ENCODE measurements at regions not wholly inside any gene's neighbourhood (a gene's known extent, or its start where the extent isn't known, plus 50 kb on each side); places are given as distances from the start of the nearest gene placed in this dataset.

DNA sequence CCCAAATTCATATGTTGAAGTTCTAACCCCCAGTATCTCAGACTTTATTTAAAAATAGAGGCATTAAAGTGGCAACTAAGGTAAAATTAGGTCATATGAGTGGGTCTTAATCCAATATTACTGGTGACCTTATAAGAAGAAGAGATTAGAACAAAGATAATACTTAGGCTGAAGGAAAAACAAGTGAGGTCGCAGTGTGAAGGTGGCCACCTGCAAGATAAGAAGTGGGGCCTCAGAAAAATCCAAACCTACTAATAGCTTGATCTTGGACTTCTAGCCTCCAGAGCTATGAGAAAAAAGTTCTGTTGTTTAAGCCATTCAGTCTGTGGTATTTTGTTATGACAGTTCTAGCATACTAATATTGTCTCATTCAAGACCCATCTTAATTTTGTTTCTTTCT lies 159.9 kb upstream of the PEX5L start:
- no peak for TF ChIP-seq CEBPB (IDR thresholded peaks at IDR 0.05; ENCODE audit: borderline replicate concordance in 1 of 2, low read depth in 2 of 2, low read length in 2 of 2)
- TF ChIP-seq NFXL1 (IDR thresholded peaks at IDR 0.05; ENCODE audit: borderline replicate concordance): no peak
- TF ChIP-seq CBX3 (IDR thresholded peaks at IDR 0.05; ENCODE audit: borderline replicate concordance, low read depth): no peak
- TF ChIP-seq NFIC (IDR thresholded peaks at IDR 0.05; ENCODE audit: low read depth, low read length): no peak
- TF ChIP-seq, protein P1, sequence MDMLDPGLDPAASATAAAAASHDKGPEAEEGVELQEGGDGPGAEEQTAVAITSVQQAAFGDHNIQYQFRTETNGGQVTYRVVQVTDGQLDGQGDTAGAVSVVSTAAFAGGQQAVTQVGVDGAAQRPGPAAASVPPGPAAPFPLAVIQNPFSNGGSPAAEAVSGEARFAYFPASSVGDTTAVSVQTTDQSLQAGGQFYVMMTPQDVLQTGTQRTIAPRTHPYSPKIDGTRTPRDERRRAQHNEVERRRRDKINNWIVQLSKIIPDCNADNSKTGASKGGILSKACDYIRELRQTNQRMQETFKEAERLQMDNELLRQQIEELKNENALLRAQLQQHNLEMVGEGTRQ (IDR thresholded peaks at IDR 0.05; ENCODE audit: borderline replicate concordance, low read depth, low read length): no peak
- no peak for TF ChIP-seq RAD21 (IDR thresholded peaks at IDR 0.05; ENCODE audit: insufficient read depth, low read depth, low read length)
- no peak for TF ChIP-seq EP300 (IDR thresholded peaks at IDR 0.05; ENCODE audit: borderline replicate concordance in 1 of 2, control insufficient read depth in 1 of 2, low read depth in 2 of 2, low read length in 2 of 2)
- TF ChIP-seq, protein P2, sequence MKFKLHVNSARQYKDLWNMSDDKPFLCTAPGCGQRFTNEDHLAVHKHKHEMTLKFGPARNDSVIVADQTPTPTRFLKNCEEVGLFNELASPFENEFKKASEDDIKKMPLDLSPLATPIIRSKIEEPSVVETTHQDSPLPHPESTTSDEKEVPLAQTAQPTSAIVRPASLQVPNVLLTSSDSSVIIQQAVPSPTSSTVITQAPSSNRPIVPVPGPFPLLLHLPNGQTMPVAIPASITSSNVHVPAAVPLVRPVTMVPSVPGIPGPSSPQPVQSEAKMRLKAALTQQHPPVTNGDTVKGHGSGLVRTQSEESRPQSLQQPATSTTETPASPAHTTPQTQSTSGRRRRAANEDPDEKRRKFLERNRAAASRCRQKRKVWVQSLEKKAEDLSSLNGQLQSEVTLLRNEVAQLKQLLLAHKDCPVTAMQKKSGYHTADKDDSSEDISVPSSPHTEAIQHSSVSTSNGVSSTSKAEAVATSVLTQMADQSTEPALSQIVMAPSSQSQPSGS (IDR thresholded peaks at IDR 0.05; ENCODE audit: low read length): no peak
- TF ChIP-seq, protein P3, sequence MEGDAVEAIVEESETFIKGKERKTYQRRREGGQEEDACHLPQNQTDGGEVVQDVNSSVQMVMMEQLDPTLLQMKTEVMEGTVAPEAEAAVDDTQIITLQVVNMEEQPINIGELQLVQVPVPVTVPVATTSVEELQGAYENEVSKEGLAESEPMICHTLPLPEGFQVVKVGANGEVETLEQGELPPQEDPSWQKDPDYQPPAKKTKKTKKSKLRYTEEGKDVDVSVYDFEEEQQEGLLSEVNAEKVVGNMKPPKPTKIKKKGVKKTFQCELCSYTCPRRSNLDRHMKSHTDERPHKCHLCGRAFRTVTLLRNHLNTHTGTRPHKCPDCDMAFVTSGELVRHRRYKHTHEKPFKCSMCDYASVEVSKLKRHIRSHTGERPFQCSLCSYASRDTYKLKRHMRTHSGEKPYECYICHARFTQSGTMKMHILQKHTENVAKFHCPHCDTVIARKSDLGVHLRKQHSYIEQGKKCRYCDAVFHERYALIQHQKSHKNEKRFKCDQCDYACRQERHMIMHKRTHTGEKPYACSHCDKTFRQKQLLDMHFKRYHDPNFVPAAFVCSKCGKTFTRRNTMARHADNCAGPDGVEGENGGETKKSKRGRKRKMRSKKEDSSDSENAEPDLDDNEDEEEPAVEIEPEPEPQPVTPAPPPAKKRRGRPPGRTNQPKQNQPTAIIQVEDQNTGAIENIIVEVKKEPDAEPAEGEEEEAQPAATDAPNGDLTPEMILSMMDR (IDR thresholded peaks at IDR 0.05 in 2 of 3, conservative IDR thresholded peaks at IDR 0.05 in 1 of 3; ENCODE audit: control insufficient read depth in 2 of 3, extremely low read depth in 1 of 3, insufficient read depth in 1 of 3, low read depth in 3 of 3, low read length in 3 of 3): no peak
- no peak for TF ChIP-seq HDAC2 (IDR thresholded peaks at IDR 0.05)
- no peak for TF ChIP-seq RCOR1 (conservative IDR thresholded peaks at IDR 0.05; ENCODE audit: low read depth, low read length)
- TF ChIP-seq POLR2A (IDR thresholded peaks at IDR 0.05; ENCODE audit: low read depth, low read length): no peak
- TF ChIP-seq, protein P4, sequence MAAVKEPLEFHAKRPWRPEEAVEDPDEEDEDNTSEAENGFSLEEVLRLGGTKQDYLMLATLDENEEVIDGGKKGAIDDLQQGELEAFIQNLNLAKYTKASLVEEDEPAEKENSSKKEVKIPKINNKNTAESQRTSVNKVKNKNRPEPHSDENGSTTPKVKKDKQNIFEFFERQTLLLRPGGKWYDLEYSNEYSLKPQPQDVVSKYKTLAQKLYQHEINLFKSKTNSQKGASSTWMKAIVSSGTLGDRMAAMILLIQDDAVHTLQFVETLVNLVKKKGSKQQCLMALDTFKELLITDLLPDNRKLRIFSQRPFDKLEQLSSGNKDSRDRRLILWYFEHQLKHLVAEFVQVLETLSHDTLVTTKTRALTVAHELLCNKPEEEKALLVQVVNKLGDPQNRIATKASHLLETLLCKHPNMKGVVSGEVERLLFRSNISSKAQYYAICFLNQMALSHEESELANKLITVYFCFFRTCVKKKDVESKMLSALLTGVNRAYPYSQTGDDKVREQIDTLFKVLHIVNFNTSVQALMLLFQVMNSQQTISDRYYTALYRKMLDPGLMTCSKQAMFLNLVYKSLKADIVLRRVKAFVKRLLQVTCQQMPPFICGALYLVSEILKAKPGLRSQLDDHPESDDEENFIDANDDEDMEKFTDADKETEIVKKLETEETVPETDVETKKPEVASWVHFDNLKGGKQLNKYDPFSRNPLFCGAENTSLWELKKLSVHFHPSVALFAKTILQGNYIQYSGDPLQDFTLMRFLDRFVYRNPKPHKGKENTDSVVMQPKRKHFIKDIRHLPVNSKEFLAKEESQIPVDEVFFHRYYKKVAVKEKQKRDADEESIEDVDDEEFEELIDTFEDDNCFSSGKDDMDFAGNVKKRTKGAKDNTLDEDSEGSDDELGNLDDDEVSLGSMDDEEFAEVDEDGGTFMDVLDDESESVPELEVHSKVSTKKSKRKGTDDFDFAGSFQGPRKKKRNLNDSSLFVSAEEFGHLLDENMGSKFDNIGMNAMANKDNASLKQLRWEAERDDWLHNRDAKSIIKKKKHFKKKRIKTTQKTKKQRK (IDR thresholded peaks at IDR 0.05; ENCODE audit: low read depth, low read length): no peak
- TF ChIP-seq POLR2AphosphoS5 (IDR thresholded peaks at IDR 0.05; ENCODE audit: low read length): no peak

All from GM12878 (cell line).